H9 (cell line): ENCODE measurements at regions not wholly inside any gene's neighbourhood (a gene's known extent, or its start where the extent isn't known, plus 50 kb on each side); places are given as distances from the start of the nearest gene placed in this dataset.

ENCODE experiments used
- DNase-seq: peaks from one replicate; pipeline ENCODE4 v3.0.0-alpha.2; 2017
- H2AFZ ChIP-seq: one replicate; pipeline ENCODE4 v1.6.1; 2013; ENCODE audit warnings: mild to moderate bottlenecking, low read length, control low read depth, moderate library complexity
- H2AK5ac ChIP-seq: 2 replicates; pipeline ENCODE4 v1.6.1; 2013; ENCODE audit warnings: low read length, control low read depth, mixed read lengths; ENCODE audit not compliant: insufficient read length
- H2BK120ac ChIP-seq: one replicate; pipeline ENCODE4 v1.6.1; 2013; ENCODE audit warnings: low read depth, mild to moderate bottlenecking, low read length, control low read depth, inconsistent platforms; ENCODE audit not compliant: poor library complexity, severe bottlenecking
- H2BK12ac ChIP-seq: 2 replicates; pipeline ENCODE4 v1.6.1; 2013; ENCODE audit warnings: low read length, control low read depth, mixed read lengths, low read depth; ENCODE audit not compliant: insufficient read length
- H2BK15ac ChIP-seq: 2 replicates; pipeline ENCODE4 v1.6.1; 2013; ENCODE audit warnings: low read depth, low read length, control low read depth
- H2BK20ac ChIP-seq: one replicate; pipeline ENCODE4 v1.6.1; 2013; ENCODE audit warnings: low read depth, mild to moderate bottlenecking, low read length, control low read depth, inconsistent platforms; ENCODE audit not compliant: poor library complexity, severe bottlenecking
- H2BK5ac ChIP-seq: 2 replicates; pipeline ENCODE4 v1.6.1; 2013; ENCODE audit warnings: low read length, control low read depth, mixed read lengths; ENCODE audit not compliant: insufficient read length
- H3K14ac ChIP-seq: 2 replicates; pipeline ENCODE4 v1.6.1; 2013; ENCODE audit warnings: low read length, control low read depth; ENCODE audit not compliant: insufficient read depth
- H3K18ac ChIP-seq: 2 replicates; pipeline ENCODE4 v1.6.1; 2013; ENCODE audit warnings: low read depth, mild to moderate bottlenecking, mixed read lengths, low read length, control low read depth; ENCODE audit not compliant: insufficient read length
- H3K23ac ChIP-seq: 2 replicates; pipeline ENCODE4 v1.6.1; 2013; ENCODE audit warnings: low read length, control low read depth, mixed read lengths, low read depth; ENCODE audit not compliant: insufficient read length
- H3K23me2 ChIP-seq: 2 replicates; pipeline ENCODE4 v1.6.1; 2013; ENCODE audit warnings: low read depth, mild to moderate bottlenecking, mixed read lengths, low read length, control low read depth; ENCODE audit not compliant: insufficient read length, poor library complexity, severe bottlenecking
- H3K27ac ChIP-seq: 2 replicates; pipeline ENCODE4 v1.5.1; 2013; ENCODE audit warnings: low read length, control low read depth, mixed read lengths, low read depth; ENCODE audit not compliant: insufficient read length
- H3K27me3 ChIP-seq: 2 replicates; pipeline ENCODE4 v1.6.1; 2013; ENCODE audit warnings: low read length, control low read depth, inconsistent platforms; ENCODE audit not compliant: insufficient read depth
- H3K4ac ChIP-seq: 2 replicates; pipeline ENCODE4 v1.6.1; 2013; ENCODE audit warnings: low read depth, mild to moderate bottlenecking, control low read depth, inconsistent platforms, low read length, moderate library complexity
- H3K4me1 ChIP-seq: 2 replicates; pipeline ENCODE4 v1.6.1; 2013; ENCODE audit warnings: low read length, control low read depth, inconsistent platforms; ENCODE audit not compliant: insufficient read depth
- H3K4me2 ChIP-seq: 2 replicates; pipeline ENCODE4 v1.6.1; 2013; ENCODE audit warnings: low read length, control low read depth, mixed read lengths; ENCODE audit not compliant: insufficient read length, insufficient read depth
- H3K56ac ChIP-seq: 2 replicates; pipeline ENCODE4 v1.6.1; 2013; ENCODE audit warnings: low read depth, mild to moderate bottlenecking, mixed read lengths, low read length, control low read depth; ENCODE audit not compliant: insufficient read length
- H3K79me1 ChIP-seq: 2 replicates; pipeline ENCODE4 v1.6.1; 2013; ENCODE audit warnings: low read depth, mild to moderate bottlenecking, moderate library complexity, low read length, control low read depth, inconsistent platforms; ENCODE audit not compliant: insufficient read depth, poor library complexity, severe bottlenecking
- H3K79me2 ChIP-seq: 2 replicates; pipeline ENCODE4 v1.6.1; 2013; ENCODE audit warnings: low read length, control low read depth, inconsistent platforms; ENCODE audit not compliant: insufficient read depth
- H3K9ac ChIP-seq: 2 replicates; pipeline ENCODE4 v1.6.1; 2013; ENCODE audit warnings: low read length, control low read depth, mixed read lengths; ENCODE audit not compliant: insufficient read length; ENCODE audit errors: extremely low read depth
- H3K9me3 ChIP-seq: one replicate; pipeline ENCODE4 v1.6.1; 2013; ENCODE audit warnings: low read depth, low read length, inconsistent platforms; ENCODE audit not compliant: control insufficient read depth
- H3T11ph ChIP-seq: one replicate; pipeline ENCODE4 v1.6.1; 2013; ENCODE audit warnings: mild to moderate bottlenecking, low read length, control low read depth, inconsistent platforms
- H4K20me1 ChIP-seq: one replicate; pipeline ENCODE4 v1.6.1; 2013; ENCODE audit not compliant: control insufficient read depth, insufficient read length, insufficient read depth
- H4K5ac ChIP-seq: 2 replicates; pipeline ENCODE4 v1.6.1; 2013; ENCODE audit warnings: low read depth, mild to moderate bottlenecking, mixed read lengths, low read length, control low read depth; ENCODE audit not compliant: insufficient read length
- H4K8ac ChIP-seq: replicated peaks from 2 replicates; pipeline ENCODE4 v1.6.1; 2013; ENCODE audit warnings: low read length, control low read depth, mixed read lengths, low read depth; ENCODE audit not compliant: insufficient read length
- H4K91ac ChIP-seq: 2 replicates; pipeline ENCODE4 v1.6.1; 2013; ENCODE audit warnings: low read depth, mild to moderate bottlenecking, moderate library complexity, mixed read lengths, low read length, control low read depth; ENCODE audit not compliant: insufficient read length
- H3K27ac Mint-ChIP-seq, 3 experiments: 2 replicates in 2 of 3; 3 replicates in 1 of 3; pipeline ENCODE4 v1.8.0; 2020 to 2021; ENCODE audit warnings: mixed read lengths in 3 of 3, mild to moderate bottlenecking in 1 of 3, moderate library complexity in 1 of 3
- H3K27me3 Mint-ChIP-seq: 2 replicates; pipeline ENCODE4 v1.8.0; 2021; ENCODE audit warnings: low read depth, mild to moderate bottlenecking, moderate library complexity, mixed read lengths
- H3K36me3 Mint-ChIP-seq, 3 experiments: 2 replicates in 2 of 3; 3 replicates in 1 of 3; pipeline ENCODE4 v1.8.0; 2020 to 2021; ENCODE audit warnings: low read depth in 3 of 3, mixed read lengths in 3 of 3; ENCODE audit not compliant: insufficient read depth in 1 of 3
- H3K4me1 Mint-ChIP-seq, 2 experiments: 2 replicates each; pipeline ENCODE4 v1.8.0; 2020; ENCODE audit warnings: mixed read lengths in 2 of 2
- H3K4me3 Mint-ChIP-seq, 2 experiments: 2 replicates in 1 of 2; 3 replicates in 1 of 2; pipeline ENCODE4 v1.8.0; 2020 to 2021; ENCODE audit warnings: mild to moderate bottlenecking in 2 of 2, mixed read lengths in 2 of 2, moderate library complexity in 1 of 2
- H3K9me3 Mint-ChIP-seq, 2 experiments: 2 replicates in 1 of 2; 3 replicates in 1 of 2; pipeline ENCODE4 v1.8.0; 2020; ENCODE audit warnings: mild to moderate bottlenecking in 2 of 2, mixed read lengths in 2 of 2, moderate library complexity in 1 of 2
- CTCF ChIP-seq: fragments of 200-600 bp; sonication (generic); conservative IDR thresholded peaks from 3 replicates; pipeline ENCODE4 v1.8.0; 2021; ENCODE audit warnings: antibody characterized with exemption, mild to moderate bottlenecking
- WGBS: extraction: QIAGEN DNeasy Blood & Tissue Kit; methylation state at CpG from one replicate; pipeline ENCODE4 v1.1.7; 2013; ENCODE audit warnings: missing lambda C conversion rate, low lambda C conversion rate, mixed read lengths; ENCODE audit not compliant: insufficient read length; ENCODE audit errors: extremely low coverage; 5-methylcytosine and 5-hydroxymethylcytosine counted together

DNA sequence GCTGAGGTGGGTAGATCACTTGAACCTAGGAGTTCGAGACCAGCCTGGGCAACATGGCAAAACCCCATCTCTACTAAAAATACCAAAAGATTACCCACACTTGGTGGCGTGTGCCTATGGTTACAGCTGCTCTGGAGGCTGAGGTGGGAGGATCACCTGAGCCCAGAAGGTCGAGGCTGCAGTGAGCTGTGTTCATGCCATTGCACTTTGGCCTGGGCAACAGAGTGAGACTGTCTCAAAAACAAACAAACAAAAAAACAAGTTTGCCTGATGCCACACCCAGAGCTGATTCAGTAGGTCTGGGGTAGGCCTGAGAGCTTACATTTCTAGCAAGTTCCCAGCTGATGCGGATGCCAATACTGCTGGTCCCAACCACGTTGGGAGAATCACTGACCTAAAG lies 60.5 kb upstream of the HSPA9 start:
- no peak overlapping the region for H3K4me2 ChIP-seq
- no peaks in the 10 kb centered on the region for H3K27me3 ChIP-seq
- TF ChIP-seq CTCF, result no peak
- Mint-ChIP-seq H3K4me3 (no peak overlapping the region), H3K36me3 (no peaks in the 10 kb centered on the region; a peak in 1 of 7 replicates), H3K9me3 (no peaks in the 10 kb centered on the region; a peak in 1 of 5 replicates), H3K27me3 (no peaks in the 10 kb centered on the region; the same call in 1 of the 2 replicates), H3K4me1 (peaks cover 18 to 28% of the 10 kb centered on the region in 2 experiments), H3K27ac (no peak overlapping the region)
- no peaks in the 10 kb centered on the region for H3K79me2 ChIP-seq
- no peak overlapping the region for H3K4ac ChIP-seq
- H3K79me1 ChIP-seq, result no peaks in the 10 kb centered on the region
- H2BK20ac ChIP-seq, result no peak overlapping the region
- H4K91ac ChIP-seq, result no peak overlapping the region
- no peaks in the 10 kb centered on the region for H3K9me3 ChIP-seq
- H3K18ac ChIP-seq, result no peak overlapping the region
- H3K4me1 ChIP-seq, result no peaks in the 10 kb centered on the region; the same call in 1 of the 2 replicates
- H4K8ac ChIP-seq, result no peak overlapping the region
- no peak for DNase-seq
- H4K5ac ChIP-seq, result no peak overlapping the region
- H3K9ac ChIP-seq, result no peak overlapping the region
- no peaks in the 10 kb centered on the region for H3K23me2 ChIP-seq
- H2BK15ac ChIP-seq, result no peak overlapping the region
- H3K56ac ChIP-seq, result no peak overlapping the region
- no peak overlapping the region for H2AFZ ChIP-seq
- no peak overlapping the region for H2BK5ac ChIP-seq
- no peak overlapping the region for H2BK12ac ChIP-seq
- no peaks in the 10 kb centered on the region for H4K20me1 ChIP-seq
- no peak overlapping the region for H2AK5ac ChIP-seq
- no peak overlapping the region for H3K23ac ChIP-seq
- no peak overlapping the region for H2BK120ac ChIP-seq
- no peak overlapping the region for H3T11ph ChIP-seq
- no peak overlapping the region for H3K27ac ChIP-seq
- no CpG with 5 or more reads among the region's 5 CpGs for WGBS
- no peak overlapping the region for H3K14ac ChIP-seq
